NCI-H774 (cell line): ENCODE measurements at regions not wholly inside any gene's neighbourhood (a gene's known extent, or its start where the extent isn't known, plus 50 kb on each side); places are given as distances from the start of the nearest gene placed in this dataset.
A peak's percentile ranks its signal among the peaks of the same experiment; 100 is the strongest.
"Not testable (repeated sequence)": the region's sequence is repeated elsewhere in the genome, so short reads cannot be mapped to it uniquely, and the experiment has no call there.

Source experiments
- DNase-seq: peaks from one replicate; lab custom pipeline; 2025; lab: John Stamatoyannopoulos, UW

GRCh38 chr7:15054304-15054703 is 151.8 kb upstream of the DGKB start:
- DNase-seq: not testable (repeated sequence)

GRCh38 chr7:15049157-15049556 is 146.6 kb upstream of the DGKB start:
- DNase-seq: no peak

- DNase-seq: no peak
Observed at GRCh38 chr7:15046861-15047260, 144.3 kb upstream of the DGKB start.

- no peak for DNase-seq
Observed at GRCh38 chr7:15043931-15044330, 141.4 kb upstream of the DGKB start.

GRCh38 chr7:15042285-15043065 is 139.9 kb upstream of the DGKB start:
- DNase-seq: no peak

DNA sequence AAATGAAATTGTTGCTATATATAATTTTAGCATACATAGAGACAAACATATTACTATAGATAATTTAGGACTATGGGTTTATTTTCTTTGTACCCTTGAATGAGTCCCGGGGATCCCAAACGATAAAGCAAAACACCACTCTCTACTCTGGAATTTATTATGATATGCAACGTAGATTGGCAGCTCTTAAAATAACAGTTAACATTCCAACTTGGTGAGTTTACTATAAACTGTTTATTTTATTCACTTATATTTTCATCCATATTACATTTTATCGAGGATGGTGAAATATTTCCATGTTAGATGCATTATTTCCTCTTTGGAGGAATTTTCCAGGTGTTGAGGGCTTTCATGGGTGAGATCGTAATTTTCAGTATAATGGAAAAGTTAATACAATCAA is 138.7 kb upstream of the DGKB start:
- DNase-seq: no peak

- no peak for DNase-seq
Observed at GRCh38 chr7:15035814-15036213, 133.3 kb upstream of the DGKB start.

DNA sequence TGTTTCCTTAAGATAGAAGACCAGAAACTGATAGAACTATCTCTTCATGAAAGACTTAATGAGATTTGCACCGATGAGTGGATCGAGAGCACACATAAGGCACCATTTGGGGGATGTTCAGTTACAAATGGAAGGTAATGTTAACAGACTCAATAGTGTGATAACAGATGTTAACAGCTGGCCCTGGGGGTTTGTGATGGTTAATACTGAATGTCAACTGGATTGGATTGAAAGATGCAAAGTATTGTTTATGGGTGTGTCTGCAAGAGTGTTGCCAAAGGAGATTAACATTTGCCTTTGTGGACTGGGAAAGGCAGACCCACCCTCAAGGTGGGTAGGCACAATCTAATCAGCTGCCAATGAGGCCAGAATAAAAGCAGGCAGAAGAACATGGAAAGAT is 130.5 kb upstream of the DGKB start:
- DNase-seq: no peak

- DNase-seq: no peak
Observed at GRCh38 chr7:15018981-15019380, 116.4 kb upstream of the DGKB start.

GRCh38 chr7:15016766-15017165 is 114.2 kb upstream of the DGKB start:
- DNase-seq: no peak

- no peak for DNase-seq
Observed at GRCh38 chr7:15016315-15016667, 113.7 kb upstream of the DGKB start.

DNA sequence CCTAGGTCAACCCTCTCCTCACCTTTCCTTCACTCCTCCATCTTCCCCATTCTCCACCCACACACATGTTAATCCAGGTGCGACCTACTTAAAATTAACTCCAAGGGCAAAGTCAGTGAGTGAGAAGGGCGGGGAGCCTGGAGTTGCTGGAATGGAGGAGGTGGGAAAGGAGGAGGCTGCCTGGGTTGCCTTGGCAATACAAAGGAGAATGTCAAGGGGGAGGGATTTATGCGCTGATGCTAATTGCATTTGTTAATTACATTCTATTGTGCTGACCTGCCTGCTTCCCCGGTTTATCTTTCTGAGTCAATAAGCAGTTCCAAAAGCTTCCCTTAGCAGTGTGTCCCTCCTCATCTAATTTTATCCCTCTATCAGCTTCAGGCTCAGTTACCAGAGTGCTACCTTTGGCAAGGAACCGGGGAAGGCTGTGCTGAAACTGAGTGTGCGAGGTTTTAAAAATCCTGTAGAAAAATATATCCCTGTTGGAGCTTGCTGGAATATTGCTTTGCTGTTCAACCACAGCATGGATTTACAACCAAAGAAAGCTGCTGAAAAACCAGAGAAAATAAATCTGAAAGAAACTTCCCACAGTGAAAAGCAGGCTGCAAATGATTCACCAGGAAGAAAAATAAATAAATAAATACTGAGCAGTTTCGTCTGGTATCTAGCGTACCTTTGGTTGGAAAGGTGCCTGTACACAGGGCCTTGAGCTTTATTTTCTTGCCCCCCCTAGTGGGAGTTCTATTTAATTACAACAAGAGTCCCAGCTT is 113.2 kb upstream of the DGKB start:
- DNase-seq: peak; percentile 85

- no peak for DNase-seq
Observed at GRCh38 chr7:15012135-15012534, 109.6 kb upstream of the DGKB start.

GRCh38 chr7:15011289-15011688 is 108.7 kb upstream of the DGKB start:
- DNase-seq: no peak

DNA sequence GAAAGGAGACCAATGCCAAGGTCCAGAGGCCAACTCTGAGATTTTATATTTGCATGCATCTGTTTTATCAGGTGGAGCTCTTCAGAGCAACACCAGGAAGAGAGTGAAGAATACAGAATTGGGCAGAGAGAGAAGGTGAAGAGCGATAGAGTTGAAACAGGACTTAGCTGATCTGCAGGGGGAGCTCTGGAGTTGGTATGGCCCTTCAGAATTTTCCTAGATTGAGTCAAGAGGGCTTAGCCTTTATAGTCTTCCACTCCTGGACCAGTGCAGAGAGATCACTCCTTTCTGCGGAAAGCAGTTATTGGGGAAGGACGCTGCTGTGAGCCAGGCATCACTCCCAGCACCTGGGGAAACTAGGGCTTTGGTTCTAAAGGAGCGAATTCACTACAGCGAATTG is 105.0 kb upstream of the DGKB start:
- DNase-seq: no peak

- no peak for DNase-seq
Observed at GRCh38 chr7:15005672-15006071, 103.1 kb upstream of the DGKB start.

GRCh38 chr7:15000157-15000556 is 97.6 kb upstream of the DGKB start:
- DNase-seq: no peak

DNA sequence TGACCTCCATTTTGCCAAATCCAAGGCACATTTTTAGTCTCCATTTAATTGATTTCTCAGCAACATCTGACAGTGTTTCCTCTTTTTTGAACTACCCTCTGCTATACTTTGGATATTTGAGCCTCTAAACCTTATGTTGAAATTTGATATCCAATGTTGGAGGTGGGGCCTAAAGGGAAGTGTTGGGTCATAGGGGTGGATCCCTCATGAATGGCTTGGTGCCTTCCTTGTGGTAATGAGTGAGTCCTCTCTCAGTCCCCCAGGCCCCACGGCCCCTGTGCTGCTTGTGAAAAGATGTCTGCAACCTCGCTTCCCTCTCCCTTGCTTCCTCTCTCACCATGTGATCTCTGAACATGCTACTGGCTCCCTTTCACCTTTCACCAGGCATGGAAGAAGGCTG is 96.8 kb upstream of the DGKB start:
- DNase-seq: no peak

GRCh38 chr7:14995774-14996173 is 93.2 kb upstream of the DGKB start:
- DNase-seq: no peak

- no peak for DNase-seq
Observed at GRCh38 chr7:14988941-14989340, 86.4 kb upstream of the DGKB start.

DNA sequence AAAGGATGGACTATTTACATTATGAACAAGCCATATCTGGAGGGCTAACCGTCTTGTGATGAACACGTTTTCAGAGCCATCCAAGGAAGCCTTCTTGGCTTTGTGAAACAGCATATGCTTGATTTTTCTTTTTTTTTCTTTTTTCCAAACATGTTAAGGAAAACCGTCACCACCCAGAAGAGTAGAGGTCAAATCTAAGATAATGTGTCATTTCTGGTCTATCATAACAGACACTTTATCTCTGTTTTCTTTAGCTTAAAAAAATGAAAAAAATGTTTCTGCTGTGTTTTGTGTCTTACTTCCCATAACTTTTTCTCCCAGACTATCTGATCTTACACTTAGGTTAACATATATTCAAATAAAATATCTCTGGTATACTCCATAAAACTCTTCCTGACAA is 76.1 kb upstream of the DGKB start:
- DNase-seq: no peak

DNA sequence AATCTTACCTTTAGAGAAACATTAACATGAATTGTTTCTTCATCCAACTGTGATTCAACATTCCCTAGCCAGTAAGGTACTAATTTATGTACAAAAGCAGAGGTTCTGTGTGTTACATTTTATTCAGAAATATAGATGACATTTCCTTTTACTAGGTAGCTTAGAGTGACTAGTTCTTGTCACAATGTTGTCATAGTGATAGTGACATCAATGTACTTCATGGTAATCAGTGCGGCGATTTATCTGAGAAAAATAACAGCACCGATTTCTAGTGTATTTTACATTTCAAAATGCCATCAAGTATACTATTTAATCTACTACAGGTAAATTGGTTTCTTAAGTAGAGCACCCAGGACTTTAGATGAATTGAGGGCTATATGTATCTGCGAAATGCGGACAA is 72.1 kb upstream of the DGKB start:
- DNase-seq: no peak

DNA sequence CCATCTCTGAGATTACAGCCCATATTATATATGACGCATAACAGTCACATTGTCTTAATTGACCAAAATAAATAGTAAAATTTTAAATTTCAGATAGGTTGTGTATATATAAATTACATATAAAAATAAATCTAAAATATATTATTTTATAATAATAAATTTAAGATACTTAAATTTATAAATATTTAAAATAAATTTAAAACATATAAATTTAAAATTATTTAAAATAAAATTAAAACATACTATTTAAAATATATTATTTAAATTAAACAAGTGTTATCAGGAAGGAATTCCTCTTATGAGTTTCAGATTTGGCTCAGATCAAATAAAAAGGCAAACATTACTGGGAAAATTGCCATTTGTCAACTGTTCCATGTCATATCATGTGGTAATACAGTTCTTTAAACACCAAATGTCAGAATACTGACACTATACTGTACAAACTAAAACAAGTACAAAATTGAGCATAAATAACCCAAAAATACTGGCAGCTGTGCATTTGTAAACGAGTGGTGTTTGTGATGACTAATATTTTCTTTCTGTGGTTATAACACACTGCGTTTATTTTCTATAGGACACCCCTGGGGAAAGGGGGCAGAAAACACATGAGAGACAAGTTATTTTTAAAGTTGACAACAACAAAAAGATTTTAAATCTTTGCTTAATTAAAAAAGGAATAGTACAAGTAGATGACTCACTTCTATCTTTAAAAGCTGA is 71.3 kb upstream of the DGKB start:
- DNase-seq: no peak
